Tibial nerve (tissue), 4 donors: ENCODE measurements at regions not wholly inside any gene's neighbourhood (a gene's known extent, or its start where the extent isn't known, plus 50 kb on each side); places are given as distances from the start of the nearest gene placed in this dataset.

Experiments used
- DNase-seq, 2 donors: peaks; one replicate each; pipeline ENCODE4 v3.0.0-alpha.2; 2019; ENCODE audit warnings: low spot score in 2 of 2
- H3K27ac ChIP-seq, 4 donors: fragments of 200-600 bp; sonication (generic) in 3 of 4; one replicate each; pipeline ENCODE4 v1.5.1; 2017 to 2019; ENCODE audit warnings: mild to moderate bottlenecking in 1 of 4
- H3K27me3 ChIP-seq, 2 donors: fragments of 200-600 bp; sonication (generic) in 1 of 2; one replicate each; pipeline versions ENCODE4 v1.5.1 to v1.6.0; 2017 to 2019
- H3K36me3 ChIP-seq, 3 donors: fragments of 200-600 bp; sonication (generic); one replicate each; pipeline ENCODE4 v1.5.1; 2018 to 2019
- H3K4me1 ChIP-seq, 4 donors: fragments of 200-600 bp; sonication (generic) in 3 of 4; one replicate each; pipeline ENCODE4 v1.5.1; 2017 to 2019
- H3K4me3 ChIP-seq, 4 donors: fragments of 200-600 bp; sonication (generic) in 3 of 4; one replicate each; pipeline ENCODE4 v1.5.1; 2017 to 2019; ENCODE audit warnings: mild to moderate bottlenecking in 1 of 4, moderate library complexity in 1 of 4
- H3K9me3 ChIP-seq, 4 donors: fragments of 200-600 bp; sonication (generic) in 3 of 4; one replicate each; pipeline ENCODE4 v1.5.1; 2017 to 2019
- EP300 ChIP-seq, 2 donors: sonication (generic); formaldehyde crosslinking; IDR thresholded peaks; one replicate each; pipeline ENCODE4 v1.6.1; 2017; ENCODE audit warnings: antibody characterized with exemption in 2 of 2, mild to moderate bottlenecking in 1 of 2
- POLR2A ChIP-seq, 2 donors: fragments of 450-650 bp; IDR thresholded peaks; one replicate each; pipeline ENCODE4 v1.6.1; 2017; ENCODE audit warnings: antibody characterized with exemption in 2 of 2, mild to moderate bottlenecking in 2 of 2, moderate library complexity in 2 of 2
- WGBS, 2 donors: methylation state at CpG; one replicate each; pipeline ENCODE4 v1.1.5; 2018; 5-methylcytosine and 5-hydroxymethylcytosine counted together
- TF ChIP-seq, protein P1 (sequence below), 5 experiments: fragments of 200-600 bp in 3 of 5; fragments of 450-650 bp in 2 of 5; sonication (generic) in 3 of 5; IDR thresholded peaks; one replicate each; pipeline ENCODE4 v1.5.1; 2016 to 2019; ENCODE audit warnings: antibody characterized with exemption in 5 of 5, mild to moderate bottlenecking in 3 of 5, moderate library complexity in 2 of 5

DNA sequence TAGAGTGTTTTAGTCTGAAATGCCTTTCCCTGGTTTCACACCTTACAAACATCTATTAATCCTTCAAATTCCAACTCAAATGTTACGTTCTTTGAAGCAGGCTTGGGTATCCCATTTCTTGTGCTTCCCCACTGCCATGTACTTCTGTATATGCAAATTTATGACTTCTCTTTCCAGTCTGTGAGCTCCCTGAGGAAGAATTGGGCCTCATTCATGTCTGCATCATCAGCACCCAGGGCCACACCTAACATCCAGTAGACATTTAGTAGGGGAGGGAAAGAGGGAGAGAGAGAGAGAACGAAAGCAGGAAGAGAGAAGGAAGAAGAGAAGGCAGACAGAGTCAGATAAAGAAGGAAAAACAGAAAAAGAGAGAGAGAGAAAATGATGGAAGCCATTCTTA lies 53.3 kb upstream of the KY start:
- Histone ChIP-seq H3K36me3 (no peaks in the 10 kb centered on the region), H3K27me3 (no peaks in the 10 kb centered on the region), H3K4me1 (peaks cover 0 to under 1% (median 0%) of the 10 kb centered on the region in 4 donors), H3K27ac (no peak overlapping the region), H3K9me3 (no peaks in the 10 kb centered on the region), H3K4me3 (no peak overlapping the region)
- TF ChIP-seq POLR2A (IDR thresholded peaks at IDR 0.05) = no peak
- TF ChIP-seq EP300 (IDR thresholded peaks at IDR 0.05) = no peak
- TF ChIP-seq, protein P1, sequence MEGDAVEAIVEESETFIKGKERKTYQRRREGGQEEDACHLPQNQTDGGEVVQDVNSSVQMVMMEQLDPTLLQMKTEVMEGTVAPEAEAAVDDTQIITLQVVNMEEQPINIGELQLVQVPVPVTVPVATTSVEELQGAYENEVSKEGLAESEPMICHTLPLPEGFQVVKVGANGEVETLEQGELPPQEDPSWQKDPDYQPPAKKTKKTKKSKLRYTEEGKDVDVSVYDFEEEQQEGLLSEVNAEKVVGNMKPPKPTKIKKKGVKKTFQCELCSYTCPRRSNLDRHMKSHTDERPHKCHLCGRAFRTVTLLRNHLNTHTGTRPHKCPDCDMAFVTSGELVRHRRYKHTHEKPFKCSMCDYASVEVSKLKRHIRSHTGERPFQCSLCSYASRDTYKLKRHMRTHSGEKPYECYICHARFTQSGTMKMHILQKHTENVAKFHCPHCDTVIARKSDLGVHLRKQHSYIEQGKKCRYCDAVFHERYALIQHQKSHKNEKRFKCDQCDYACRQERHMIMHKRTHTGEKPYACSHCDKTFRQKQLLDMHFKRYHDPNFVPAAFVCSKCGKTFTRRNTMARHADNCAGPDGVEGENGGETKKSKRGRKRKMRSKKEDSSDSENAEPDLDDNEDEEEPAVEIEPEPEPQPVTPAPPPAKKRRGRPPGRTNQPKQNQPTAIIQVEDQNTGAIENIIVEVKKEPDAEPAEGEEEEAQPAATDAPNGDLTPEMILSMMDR (IDR thresholded peaks at IDR 0.05) = no peak
- 78 to 91% methylated on average over 2 of the region's 2 CpGs for WGBS, 2 donors
- no peak for DNase-seq

DNA sequence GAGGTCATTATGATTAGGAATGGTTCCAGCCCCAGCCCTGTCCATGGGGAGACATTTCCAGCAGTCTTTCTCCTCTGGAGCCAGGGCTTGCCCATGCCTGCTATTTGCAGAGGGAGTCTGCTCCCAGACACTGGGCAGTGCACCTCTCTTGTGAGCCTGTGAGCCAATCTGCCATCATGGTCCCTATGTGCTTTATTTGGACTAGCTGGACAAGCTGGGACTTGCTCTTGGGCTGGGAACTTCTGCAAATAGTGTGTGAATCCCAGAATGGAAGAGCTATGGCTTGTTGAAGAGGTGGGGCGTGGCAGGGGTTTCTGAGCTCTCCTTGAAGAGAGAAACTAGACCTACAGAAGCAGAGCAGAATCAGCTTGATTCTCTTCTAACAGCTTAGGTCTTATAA lies 53.7 kb upstream of the KY start:
- no peak for DNase-seq
- no peak overlapping the region for H3K27ac ChIP-seq
- H3K9me3 ChIP-seq = no peaks in the 10 kb centered on the region
- no peaks in the 10 kb centered on the region for H3K27me3 ChIP-seq
- no peak overlapping the region for H3K4me3 ChIP-seq
- peaks cover 0 to 5% (median 0%) of the 10 kb centered on the region in 4 donors for H3K4me1 ChIP-seq
- WGBS, 2 donors = 67 to 89% methylated on average over 1 of the region's 1 CpG
- H3K36me3 ChIP-seq = no peaks in the 10 kb centered on the region
- TF ChIP-seq, protein P1 (IDR thresholded peaks at IDR 0.05) = no peak

- H3K27ac ChIP-seq = no peak overlapping the region
- no peak overlapping the region for H3K4me3 ChIP-seq
- peaks cover 0 to 14% (median 0%) of the 10 kb centered on the region in 4 donors for H3K4me1 ChIP-seq
- TF ChIP-seq POLR2A (IDR thresholded peaks at IDR 0.05) (no peak), EP300 (IDR thresholded peaks at IDR 0.05) (no peak)
- TF ChIP-seq, protein P1 (IDR thresholded peaks at IDR 0.05) = no peak
- H3K27me3 ChIP-seq = no peaks in the 10 kb centered on the region
- no peaks in the 10 kb centered on the region for H3K9me3 ChIP-seq
- DNase-seq = no peak
- no peaks in the 10 kb centered on the region for H3K36me3 ChIP-seq
- WGBS, 2 donors = 76 to 91% methylated on average over 2 of the region's 2 CpGs
Measured at GRCh38 chr3:134707908-134708597, 57.2 kb upstream of the KY start.

DNA sequence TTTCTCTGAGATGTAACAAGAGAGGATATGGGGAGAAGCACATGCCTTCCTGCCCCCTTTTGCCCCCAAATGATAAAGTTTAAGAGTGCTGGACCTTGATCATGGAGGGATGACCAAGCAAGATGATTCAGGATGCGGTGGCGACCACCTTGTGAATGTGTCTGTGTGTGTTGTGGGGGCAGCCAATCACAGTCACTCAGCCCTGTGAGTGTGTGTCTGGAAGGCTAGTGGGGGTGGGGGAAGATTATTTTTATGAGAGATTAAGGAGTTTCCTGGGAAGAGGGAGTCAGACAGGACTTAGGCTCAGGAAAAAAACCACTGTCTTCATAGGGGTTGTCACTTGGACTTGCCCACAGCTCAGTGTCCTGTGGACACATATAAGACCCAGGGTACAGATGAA lies 57.8 kb upstream of the KY start:
- TF ChIP-seq, protein P1 (IDR thresholded peaks at IDR 0.05) = no peak
- TF ChIP-seq EP300 (IDR thresholded peaks at IDR 0.05) = no peak
- WGBS, 2 donors = 89 to 96% methylated on average over 2 of the region's 2 CpGs
- no peaks in the 10 kb centered on the region for H3K36me3 ChIP-seq
- H3K27me3 ChIP-seq = no peaks in the 10 kb centered on the region
- H3K27ac ChIP-seq = no peak overlapping the region
- DNase-seq = no peak
- H3K9me3 ChIP-seq = no peaks in the 10 kb centered on the region
- peaks cover 0 to 14% (median 0%) of the 10 kb centered on the region in 4 donors for H3K4me1 ChIP-seq
- no peak overlapping the region for H3K4me3 ChIP-seq

GRCh38 chr3:134709076-134709475 lies 58.3 kb upstream of the KY start:
- DNase-seq = no peak
- H3K36me3 ChIP-seq = no peaks in the 10 kb centered on the region
- H3K9me3 ChIP-seq = no peaks in the 10 kb centered on the region
- TF ChIP-seq, protein P1 (IDR thresholded peaks at IDR 0.05) = no peak
- TF ChIP-seq EP300 (IDR thresholded peaks at IDR 0.05) = no peak
- no peak for TF ChIP-seq POLR2A (IDR thresholded peaks at IDR 0.05)
- no peaks in the 10 kb centered on the region for H3K27me3 ChIP-seq
- WGBS, 2 donors = 75 to 91% methylated on average over 2 of the region's 2 CpGs
- H3K4me3 ChIP-seq = no peak overlapping the region
- H3K4me1 ChIP-seq = peaks cover 0 to 14% (median 0%) of the 10 kb centered on the region in 4 donors
- no peak overlapping the region for H3K27ac ChIP-seq
